PFSK-1 (cell line): ENCODE measurements at regions not wholly inside any gene's neighbourhood (a gene's known extent, or its start where the extent isn't known, plus 50 kb on each side); places are given as distances from the start of the nearest gene placed in this dataset.

Experiments used
- FOXP2 ChIP-seq: optimal IDR thresholded peaks from 2 replicates; pipeline ENCODE3; 2011; ENCODE audit warnings: borderline replicate concordance, control low read depth, inconsistent platforms; ENCODE audit not compliant: insufficient read depth; ENCODE audit errors: extremely low read length, extremely low read depth
- POLR2AphosphoS5 ChIP-seq: IDR thresholded peaks from 2 replicates; pipeline ENCODE4 v1.6.1; 2012; ENCODE audit warnings: low read depth, mild to moderate bottlenecking, control low read depth, low read length, moderate library complexity
- REST ChIP-seq, 2 experiments: IDR thresholded peaks; 2 replicates each; pipeline versions ENCODE4 v1.6.1 to v1.8.0; 2011 to 2012; ENCODE audit warnings: low read depth in 2 of 2, low read length in 2 of 2, control low read depth in 1 of 2, inconsistent platforms in 1 of 2, mild to moderate bottlenecking in 1 of 2, moderate library complexity in 1 of 2; ENCODE audit not compliant: insufficient read depth in 1 of 2
- SIN3A ChIP-seq: IDR thresholded peaks from 2 replicates; pipeline ENCODE4 v1.6.1; 2012; ENCODE audit warnings: mild to moderate bottlenecking, low read length, moderate library complexity, borderline replicate concordance; ENCODE audit not compliant: insufficient read depth
- TAF1 ChIP-seq: IDR thresholded peaks from 2 replicates; pipeline ENCODE4 v1.6.1; 2012; ENCODE audit warnings: low read length, control low read depth, borderline replicate concordance; ENCODE audit not compliant: insufficient read depth

- TF ChIP-seq POLR2AphosphoS5, result no peak
- no peak for TF ChIP-seq REST (IDR thresholded peaks at IDR 0.05; ENCODE audit: insufficient read depth in 1 of 2, low read depth in 2 of 2, low read length in 2 of 2)
- no peak for TF ChIP-seq TAF1
- TF ChIP-seq SIN3A, result no peak
- TF ChIP-seq FOXP2, result no peak
Observed at GRCh38 chr6:23077772-23078171, 508.4 kb downstream of the HDGFL1 start.
